Stimulated activated CD8-positive, alpha-beta memory T cell treated with anti-CD3 and anti-CD28 coated beads, Interleukin-12 subunit alpha, Interleukin-12 subunit beta, amount 100 ng/mL, for 4 hours (primary cell): ENCODE measurements at regions not wholly inside any gene's neighbourhood (a gene's known extent, or its start where the extent isn't known, plus 50 kb on each side); places are given as distances from the start of the nearest gene placed in this dataset.

ENCODE experiments used
- DNase-seq: peaks from one replicate; pipeline ENCODE4 v3.0.0-alpha.2; 2020; ENCODE audit warnings: low read depth

DNA sequence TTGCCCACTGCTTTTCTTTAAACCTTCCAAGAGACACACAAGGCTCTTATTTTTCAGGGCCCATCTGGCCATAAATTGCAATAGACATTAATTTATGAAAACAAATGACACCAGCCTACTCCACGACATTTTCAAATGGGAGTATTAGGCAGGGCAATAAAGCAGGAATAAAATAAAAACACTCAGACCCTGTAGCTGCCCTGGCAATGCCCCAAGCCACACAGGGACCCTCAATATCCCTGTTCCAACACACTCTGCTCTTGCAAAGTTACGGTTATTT, 550.8 kb upstream of the TNP1 start:
- DNase-seq: no peak

DNA sequence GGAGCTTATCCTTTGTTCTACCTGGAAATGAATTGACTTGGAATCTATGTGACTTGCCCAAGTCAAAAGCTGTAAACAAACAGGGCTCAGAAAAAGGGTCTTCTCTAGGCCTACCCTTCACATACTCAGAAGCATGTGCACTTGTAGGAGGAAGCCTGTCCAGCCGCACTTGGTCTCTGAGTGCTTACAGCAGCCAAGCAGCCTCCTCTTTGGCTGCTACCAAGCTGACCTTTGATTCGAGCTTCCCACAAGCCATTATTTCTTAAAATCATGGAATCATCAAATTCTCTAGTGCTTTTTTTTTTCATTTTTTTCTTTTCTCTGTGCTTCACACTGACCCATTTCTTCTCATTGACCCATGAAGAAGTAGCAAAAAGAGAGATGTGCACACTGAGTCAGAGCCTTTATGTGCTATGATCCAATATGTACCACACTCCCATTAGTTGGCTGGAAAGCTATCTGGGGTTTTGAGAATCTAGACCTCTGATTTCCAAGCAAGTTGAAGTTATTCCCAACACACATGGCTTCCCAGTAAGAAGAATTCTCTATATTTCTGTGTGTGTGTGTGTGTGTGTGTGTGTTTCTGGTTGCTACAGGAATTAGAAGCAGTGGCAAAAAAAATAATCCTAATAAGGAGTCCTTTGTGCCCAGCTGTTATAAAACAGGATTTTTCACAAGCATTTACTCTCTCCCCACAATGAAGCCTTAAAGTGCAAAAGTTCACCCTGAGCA, 550.3 kb upstream of the TNP1 start:
- DNase-seq: no peak

DNA sequence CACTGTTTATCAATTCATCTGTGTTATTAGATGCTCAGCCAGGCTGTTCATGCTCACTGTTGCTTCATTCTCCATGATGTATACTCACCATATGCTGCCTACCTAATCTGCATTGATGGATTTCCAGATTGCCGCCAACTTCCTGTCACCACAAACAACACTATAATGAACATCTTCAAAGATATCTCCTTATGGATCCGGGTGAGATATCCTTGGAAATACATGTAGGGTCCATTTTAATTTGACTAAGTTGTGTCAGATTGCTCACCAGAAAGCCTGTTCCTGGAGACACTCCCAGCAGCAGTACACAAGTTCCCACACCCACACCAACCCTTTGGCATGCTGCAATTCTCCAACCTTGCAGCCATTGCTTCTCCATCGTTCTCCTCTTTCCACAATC, 547.5 kb upstream of the TNP1 start:
- no peak for DNase-seq

DNA sequence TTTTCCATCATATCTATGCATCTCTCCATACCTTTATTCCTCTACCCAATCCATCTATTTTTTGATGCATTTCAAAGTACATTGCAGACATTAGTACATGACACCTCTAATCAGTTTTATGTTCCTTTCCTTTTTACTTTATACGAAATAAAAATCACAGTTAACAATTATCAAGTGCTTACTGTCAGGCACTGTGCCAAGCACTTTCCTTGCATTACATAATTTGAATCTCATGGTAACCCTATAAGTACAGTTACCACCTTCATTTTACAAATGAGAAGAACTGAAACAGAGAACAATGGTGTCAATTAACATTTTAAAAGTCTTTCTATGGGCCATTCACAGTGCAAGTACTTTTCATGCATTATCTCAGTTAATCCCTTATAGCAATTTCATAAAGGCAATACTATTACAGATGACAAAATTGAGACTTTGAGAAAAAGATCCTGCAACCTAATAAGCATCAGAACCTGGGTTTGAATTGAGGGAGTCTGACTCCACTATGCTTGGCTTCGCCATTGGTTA, 544.4 kb upstream of the TNP1 start:
- no peak for DNase-seq

DNA sequence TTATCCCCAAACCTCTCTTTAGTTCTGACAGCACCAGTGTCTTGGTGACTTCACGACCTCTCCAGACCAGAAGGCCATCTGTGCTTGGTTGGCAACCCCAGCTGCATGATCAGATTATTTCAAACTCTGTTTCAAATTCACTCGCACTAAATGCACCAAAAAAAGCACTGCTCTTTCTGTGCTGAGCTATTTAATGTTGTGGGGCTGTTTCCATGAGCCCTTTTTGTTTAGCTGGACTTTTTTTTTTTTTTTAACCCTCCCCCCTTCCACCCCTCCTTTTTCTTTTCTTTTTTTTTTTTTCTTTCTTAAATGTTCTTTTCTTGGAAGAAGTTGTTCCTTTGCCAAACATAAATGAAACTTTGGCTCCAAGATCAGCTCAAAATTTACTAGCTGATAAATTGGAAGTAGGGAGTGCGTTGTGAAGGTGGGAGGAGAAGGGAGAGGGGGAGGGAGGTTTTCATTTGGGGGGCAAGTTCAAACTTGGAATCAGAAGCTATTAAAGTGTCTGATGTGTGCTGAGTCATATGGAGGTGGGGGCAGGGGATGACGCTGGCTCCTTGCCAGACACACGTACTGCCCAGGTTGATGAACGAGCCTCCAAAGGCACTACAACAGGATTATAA, 543.0 kb upstream of the TNP1 start:
- DNase-seq: no peak

DNA sequence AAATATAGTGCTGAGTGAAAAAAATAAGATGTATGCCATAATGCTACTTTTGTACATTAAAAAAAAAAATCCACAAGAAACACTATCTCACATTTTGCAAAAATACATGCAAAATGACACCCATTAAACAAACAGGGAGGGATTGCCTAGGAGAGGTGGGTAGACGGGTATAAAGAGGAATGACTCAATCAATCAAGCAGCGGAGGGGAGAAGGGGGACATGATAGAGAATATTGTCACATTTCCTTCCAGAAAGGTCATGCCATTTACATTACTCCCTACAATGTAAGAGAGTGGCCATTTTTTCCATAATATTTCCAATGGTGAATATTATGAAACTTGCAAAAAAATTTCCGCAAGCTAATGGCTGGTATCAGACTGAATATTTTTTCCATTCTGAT, 542.3 kb upstream of the TNP1 start:
- DNase-seq: no peak

DNA sequence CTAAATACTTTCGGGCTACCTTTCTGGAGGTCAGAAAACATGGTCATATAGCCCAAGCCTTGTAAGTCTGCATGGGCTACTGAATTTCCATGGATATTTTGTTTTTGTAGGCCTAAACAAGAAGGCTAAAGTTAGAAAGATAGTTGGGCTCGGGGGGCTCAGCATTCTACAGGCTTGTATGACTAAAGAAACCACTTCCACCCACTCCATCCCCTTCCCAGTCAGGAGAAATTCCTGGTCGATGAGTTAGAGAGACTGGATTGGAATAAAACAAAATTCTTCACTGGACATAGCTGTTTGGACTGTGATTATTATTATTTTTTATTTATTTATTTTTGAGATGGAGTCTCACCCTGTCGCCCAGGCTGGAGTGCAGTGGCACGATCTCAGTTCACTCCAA, 539.4 kb upstream of the TNP1 start:
- DNase-seq: no peak

DNA sequence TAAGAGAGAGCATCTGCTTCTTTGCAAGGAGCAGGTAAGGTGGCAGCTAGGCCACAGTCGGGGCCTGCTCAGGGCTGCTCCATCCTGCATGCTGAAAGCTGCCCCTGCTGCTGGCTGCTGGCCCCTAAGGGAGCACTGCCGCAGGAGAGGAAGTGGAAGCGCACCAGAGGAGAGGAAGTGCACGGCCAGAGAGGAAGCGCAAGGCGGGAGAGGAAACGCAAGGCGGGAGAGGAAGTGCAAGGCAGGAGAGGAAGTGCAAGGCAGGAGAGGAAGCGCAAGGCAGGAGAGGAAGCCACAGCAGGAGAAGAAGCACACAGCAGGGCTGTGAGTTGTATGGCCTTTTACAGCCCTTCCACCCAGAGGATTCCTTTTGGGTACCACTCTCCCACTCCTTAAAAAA, 539.0 kb upstream of the TNP1 start:
- no peak for DNase-seq

DNA sequence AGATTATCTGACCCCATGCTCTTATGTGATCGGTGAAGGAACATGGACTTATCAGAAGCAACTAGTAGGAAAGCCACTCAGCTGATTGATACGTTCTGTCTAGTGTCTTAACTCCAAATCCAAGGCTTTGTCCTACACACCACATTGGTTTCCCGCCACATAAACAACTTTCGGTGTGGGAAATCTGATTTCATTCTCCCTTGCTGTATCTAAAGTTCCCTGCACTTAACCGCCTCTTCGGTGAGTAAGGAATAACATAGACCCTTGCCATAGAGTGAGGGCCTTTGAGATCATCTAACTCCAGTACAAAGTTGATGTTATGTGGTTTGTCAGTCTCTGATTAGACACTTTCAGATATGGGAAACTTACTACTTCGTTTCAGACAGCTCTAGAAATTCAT, 538.2 kb upstream of the TNP1 start:
- DNase-seq: no peak

DNA sequence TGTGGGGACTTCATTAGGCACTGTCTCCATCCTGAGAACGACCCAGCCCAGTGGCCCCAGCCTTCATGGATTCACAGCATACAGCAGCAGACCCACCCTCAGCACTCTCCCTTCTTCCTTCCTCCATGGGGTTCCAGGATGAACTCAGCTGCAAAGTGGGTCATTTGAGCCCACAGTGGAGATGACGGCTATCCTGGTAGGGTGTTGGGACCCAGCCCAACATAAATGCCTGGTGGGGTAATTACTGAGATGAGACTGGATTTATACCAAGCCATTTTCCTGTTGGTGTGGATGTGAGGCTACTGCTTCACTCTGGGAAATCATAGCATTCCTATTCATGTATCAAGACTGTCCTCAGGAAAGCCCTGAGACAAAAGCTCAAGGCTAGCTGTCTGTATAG, 536.7 kb upstream of the TNP1 start:
- no peak for DNase-seq

DNA sequence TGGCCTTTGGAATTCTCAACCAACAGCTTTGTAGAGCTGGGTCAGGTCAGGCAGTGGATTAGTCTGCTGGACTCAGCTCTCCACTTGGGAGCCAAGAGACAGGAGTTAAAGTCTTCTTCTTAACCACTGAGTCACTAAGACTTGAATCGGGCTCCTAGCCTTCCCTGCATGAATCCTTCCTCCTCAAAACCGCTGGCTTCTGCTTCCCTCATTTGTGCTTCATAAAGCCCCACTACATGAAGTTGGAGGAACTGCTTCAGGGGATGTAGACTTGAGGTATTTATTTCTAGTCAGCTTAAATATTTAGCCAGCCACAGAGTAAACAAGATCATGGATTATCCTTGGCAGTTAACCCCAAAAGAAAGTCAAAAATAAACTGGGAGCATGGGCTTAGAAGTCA, 536.3 kb upstream of the TNP1 start:
- no peak for DNase-seq

DNA sequence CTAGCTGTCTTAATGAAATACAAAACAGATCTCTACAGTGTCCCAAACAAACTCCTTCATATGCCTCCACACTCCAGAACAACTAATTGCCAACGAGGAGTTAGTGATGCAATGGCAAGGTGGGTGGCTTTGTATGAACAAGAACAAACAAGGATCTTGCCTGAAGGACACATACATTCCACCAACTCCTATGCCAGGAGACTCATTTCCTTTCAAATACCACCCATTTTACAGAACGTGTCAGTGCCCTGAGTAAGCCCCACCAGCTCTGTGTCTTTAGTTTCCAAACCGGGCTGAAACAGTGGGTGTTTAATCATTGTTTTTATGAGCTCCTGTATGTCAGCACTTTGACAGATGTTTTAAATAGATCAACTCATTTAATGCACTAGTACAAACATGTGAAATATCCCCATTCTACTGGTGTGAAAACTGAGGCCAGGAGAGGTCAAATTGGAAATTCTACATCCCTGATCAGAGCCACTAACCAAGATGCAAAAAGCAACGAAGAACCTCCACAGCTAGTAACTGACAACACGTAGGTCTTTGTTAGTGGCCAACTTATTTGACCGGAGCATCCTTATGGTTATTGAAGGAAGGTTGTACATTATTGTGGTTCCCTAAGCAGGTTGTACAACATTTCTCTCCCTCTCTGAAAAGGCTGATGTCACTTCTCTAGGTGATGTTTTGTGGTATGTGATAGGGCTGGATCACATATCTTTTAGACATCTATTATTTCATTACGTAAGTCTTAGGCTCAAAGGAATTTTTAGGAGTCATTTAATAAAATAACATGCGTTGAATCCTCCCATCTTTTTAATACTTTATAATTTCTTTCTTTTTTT, 534.9 kb upstream of the TNP1 start:
- no peak for DNase-seq

DNA sequence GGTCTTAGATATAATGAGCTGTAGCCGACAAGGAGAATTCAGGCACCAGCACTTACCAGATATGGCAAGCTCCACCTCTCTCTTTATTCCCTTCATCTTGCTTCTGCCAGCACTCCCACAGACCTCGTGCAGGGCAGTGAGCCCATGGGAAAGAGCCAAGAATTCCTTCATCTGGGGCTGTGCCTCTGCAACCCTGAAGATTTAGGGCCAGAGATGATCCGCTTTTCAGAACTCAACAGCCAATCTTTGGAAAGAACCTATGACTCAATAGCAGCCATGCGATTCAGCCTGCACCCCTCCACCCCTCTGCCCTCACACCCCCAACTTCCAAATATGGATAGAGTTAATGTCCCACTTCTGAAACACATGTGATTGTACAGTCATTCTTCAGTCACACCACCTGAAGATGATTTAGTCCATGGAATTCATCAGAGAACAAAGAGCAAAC, 533.7 kb upstream of the TNP1 start:
- DNase-seq: no peak

DNA sequence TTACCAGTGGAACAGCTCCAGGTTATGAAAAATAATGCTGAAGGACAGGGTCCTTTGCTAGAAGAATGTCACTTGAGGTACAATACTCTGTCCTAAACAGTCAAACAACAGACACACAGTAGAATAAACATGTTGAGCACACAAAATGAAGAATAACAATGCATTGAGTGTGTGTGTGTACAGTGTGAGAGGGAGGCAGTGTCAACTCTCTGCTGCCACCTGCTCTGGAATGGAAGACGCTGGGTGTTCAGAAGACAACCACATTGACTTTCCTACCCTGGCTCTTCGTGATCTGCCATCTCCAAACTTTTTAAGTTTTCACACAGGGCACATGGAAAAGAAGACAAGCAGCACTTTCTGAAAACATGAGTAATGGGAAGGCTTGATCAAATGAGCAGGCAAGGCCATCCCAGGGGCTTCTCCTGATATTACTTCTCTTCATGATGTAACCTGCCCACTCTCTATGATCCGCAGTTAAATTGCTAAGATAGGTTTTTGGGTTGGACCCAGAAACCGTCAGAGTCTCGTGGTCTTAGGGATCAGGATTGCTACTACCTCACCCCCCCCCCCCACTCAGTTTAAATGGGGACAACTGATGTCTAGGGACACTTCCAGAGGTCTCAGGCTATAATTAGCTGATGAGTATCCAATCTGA, 533.2 kb upstream of the TNP1 start:
- no peak for DNase-seq

DNA sequence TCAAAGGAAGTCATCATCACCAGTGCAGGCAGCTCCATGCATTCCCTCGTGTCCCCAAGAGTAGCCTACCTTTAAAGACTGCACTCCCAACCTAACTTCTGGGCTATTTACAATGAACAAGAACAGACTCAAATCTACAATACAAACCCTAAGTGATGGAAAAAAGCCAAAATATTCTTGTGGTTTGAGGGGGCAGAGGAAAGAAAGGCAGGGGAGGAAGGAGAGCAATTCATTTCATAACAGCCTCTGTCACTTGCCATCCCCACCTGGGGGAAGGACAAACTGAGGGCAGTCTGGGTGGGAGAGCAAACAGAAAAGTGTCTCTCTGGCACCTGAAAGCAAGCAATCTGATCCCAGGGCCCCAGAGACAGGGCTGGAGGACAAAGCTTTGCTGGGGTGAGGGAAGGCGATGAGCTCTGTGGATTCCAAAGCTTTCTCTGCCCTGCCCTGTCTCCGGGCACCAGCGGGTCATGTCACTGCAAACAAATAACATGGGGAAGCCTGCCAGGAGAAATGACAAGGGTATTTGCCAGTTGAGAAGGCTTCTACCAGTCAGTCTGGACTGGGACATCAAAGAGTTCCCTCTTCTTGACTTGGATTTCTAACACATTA, 528.0 kb upstream of the TNP1 start:
- DNase-seq: no peak

DNA sequence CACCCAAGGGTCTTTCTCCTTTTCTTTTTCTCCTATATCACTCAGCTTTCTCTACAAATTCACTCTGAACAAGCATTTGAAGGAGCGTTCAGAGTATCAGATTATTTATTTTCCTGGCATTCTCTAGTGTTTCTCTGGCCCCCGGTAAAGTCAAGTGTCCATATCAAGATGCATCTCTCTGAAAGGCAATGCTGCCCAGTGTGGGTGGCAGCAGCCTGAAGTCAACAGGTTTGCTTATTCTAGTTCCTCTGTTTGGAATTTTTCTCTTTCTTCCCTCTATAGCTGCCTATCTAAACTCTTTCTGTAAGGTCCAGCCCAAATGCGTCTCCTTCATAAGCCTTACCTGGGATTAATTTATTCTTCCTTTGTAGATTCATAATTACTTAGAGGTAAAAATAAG, 526.2 kb upstream of the TNP1 start:
- DNase-seq: no peak

DNA sequence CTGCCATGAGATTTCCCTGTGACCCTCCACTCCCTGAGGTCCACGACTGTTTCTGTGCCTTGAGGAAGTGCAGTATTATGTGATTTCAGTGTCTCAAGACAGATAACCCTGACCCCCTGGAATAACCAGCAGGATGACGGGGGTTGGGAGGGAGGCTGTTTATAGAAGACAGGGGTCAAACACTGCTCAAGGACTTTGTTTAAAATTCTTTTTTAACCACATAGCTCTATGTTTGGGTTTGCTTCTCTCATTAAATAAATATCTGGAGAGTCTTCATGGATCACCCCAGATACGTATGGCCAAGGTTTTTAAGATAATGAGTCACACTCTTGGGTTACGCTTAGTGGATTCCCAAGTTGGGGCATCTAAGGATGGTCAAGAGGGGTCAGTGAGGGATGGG, 523.8 kb upstream of the TNP1 start:
- no peak for DNase-seq

DNA sequence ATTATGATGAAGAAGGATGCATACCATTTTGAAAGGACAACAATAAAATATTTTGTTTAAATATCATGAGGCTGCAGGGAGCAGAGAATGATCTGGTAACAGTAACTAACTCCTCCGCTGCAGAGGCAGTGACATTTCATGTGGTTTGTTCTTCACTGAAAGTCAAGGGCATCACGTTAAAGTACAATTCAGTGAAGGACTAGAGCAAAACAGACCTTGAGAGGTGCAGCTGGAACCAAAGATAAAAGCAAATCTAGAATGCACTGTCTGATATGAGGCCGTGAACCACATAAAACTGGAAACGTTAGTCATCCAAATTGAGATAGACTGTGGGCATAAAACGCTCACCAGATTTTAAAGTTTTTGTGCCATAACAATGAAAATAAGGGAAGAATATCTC, 522.9 kb upstream of the TNP1 start:
- DNase-seq: no peak

DNA sequence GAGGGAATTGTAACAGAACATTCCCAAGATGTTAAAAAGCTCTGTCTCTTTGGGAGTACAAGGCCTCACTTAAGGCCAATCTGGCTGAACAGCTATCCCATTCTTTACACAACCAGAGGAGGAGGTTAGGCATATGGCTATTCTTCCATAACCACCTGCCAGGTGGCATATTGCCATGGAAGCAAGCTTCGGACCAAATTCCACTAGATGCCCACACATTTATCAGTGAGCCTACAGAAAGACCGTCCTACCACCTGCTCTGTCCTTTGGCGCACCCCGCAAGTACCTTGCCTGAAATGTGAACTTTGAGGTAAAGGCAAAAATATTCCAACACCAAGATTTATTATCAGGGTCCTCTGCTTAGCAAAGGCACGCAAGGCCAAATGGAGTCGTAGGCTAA, 519.9 kb upstream of the TNP1 start:
- no peak for DNase-seq

DNA sequence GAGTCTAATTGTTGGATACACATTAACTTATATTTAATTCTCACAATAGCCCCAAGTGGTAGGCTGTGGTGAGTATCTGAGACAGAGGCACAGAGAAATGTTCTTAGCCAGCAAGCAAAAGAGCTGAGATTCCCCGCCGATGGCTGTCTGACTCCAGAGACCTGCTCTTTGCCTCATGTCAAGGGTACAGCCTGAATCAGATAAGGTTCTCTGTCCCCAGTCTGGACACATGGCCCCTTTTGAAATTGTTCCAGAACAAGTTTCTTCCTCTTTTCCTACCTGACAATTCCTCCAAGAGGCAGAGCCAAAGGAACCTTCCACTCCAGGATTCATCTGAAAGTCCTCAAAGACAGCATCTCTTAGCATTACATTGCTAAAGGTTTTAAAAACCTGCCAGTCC, 512.9 kb upstream of the TNP1 start:
- DNase-seq: no peak

DNA sequence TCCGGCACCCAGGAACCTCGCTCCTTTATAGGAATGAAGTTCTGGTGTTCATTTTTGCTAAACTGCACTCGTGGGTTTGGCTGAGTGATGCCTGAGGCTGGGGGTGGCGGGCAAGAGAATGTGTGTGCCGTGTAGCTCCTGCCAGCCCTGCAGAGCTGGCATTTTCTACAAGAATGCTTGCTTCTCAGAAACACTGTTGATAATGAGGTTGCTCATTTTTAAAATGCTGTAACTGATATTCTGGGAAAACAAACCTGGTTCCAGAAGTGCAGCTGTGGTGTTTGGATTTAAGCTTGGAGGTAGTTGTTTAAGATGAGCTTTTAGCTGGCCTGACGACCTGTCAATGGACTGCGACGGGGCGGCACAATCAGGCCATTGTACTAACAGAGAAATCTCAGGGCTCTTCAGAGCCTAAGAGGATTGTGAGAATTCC, 511.9 kb upstream of the TNP1 start:
- DNase-seq: no peak

DNA sequence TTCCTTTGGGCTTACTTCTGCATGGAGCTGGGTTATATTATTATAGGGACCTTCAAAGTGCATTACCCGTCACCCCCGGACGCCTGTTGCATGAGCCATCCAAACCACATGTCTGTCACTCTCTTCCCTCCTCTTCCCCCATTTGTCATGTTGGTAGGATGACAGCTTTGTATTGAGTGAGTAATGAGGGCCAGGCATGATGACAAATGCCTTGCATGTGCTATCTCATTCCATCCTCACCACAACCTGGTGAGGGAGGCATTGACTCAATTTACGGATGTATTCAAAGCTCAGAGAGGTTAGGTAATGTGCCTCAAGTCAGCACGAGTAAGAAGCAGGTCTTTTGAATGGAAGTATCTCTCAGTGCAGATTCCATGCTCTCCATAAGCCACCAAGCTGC, 510.5 kb upstream of the TNP1 start:
- no peak for DNase-seq
